Smooth muscle cell (in vitro differentiated cells): ENCODE measurements at regions not wholly inside any gene's neighbourhood (a gene's known extent, or its start where the extent isn't known, plus 50 kb on each side); places are given as distances from the start of the nearest gene placed in this dataset.

Experiments
- DNase-seq: peaks from one replicate; lab custom pipeline; 2025; ENCODE audit not compliant: unreplicated experiment; lab: John Stamatoyannopoulos, UW
- H2AFZ ChIP-seq: fragments of 200-600 bp; sonication (generic); 2 replicates; pipeline ENCODE4 v1.6.0; 2016; ENCODE audit warnings: antibody characterized with exemption, low read depth, mild to moderate bottlenecking
- H3F3A ChIP-seq: fragments of 200-600 bp; sonication (generic); 2 replicates; pipeline ENCODE4 v1.6.0; 2017; ENCODE audit warnings: antibody characterized with exemption, low read depth
- H3K27ac ChIP-seq: fragments of 200-600 bp; sonication (generic); 2 replicates; pipeline ENCODE4 v1.5.1; 2016; ENCODE audit warnings: low read depth, mild to moderate bottlenecking
- H3K27me3 ChIP-seq: fragments of 200-600 bp; sonication (generic); 2 replicates; pipeline ENCODE4 v1.6.1; 2016; ENCODE audit warnings: low read depth, mild to moderate bottlenecking
- H3K36me3 ChIP-seq: fragments of 200-600 bp; sonication (generic); 2 replicates; pipeline ENCODE4 v1.5.1; 2016; ENCODE audit warnings: low read depth
- H3K4me1 ChIP-seq: fragments of 200-600 bp; sonication (generic); 2 replicates; pipeline ENCODE4 v1.5.1; 2016; ENCODE audit warnings: low read depth
- H3K4me2 ChIP-seq: fragments of 200-600 bp; sonication (generic); 2 replicates; pipeline ENCODE4 v1.6.0; 2016; ENCODE audit warnings: mild to moderate bottlenecking
- H3K4me3 ChIP-seq: fragments of 200-600 bp; sonication (generic); 2 replicates; pipeline ENCODE4 v1.5.1; 2016; ENCODE audit warnings: mild to moderate bottlenecking
- H3K79me2 ChIP-seq: fragments of 200-600 bp; sonication (generic); 2 replicates; pipeline ENCODE4 v1.6.0; 2016; ENCODE audit warnings: low read depth, mild to moderate bottlenecking
- H3K9ac ChIP-seq: fragments of 200-600 bp; sonication (generic); 2 replicates; pipeline ENCODE4 v1.6.0; 2016; ENCODE audit warnings: low read depth
- H3K9me3 ChIP-seq: fragments of 200-600 bp; sonication (generic); replicated peaks from 2 replicates; pipeline ENCODE4 v1.5.1; 2016; ENCODE audit warnings: low read depth
- H4K20me1 ChIP-seq: fragments of 200-600 bp; sonication (generic); 2 replicates; pipeline ENCODE4 v1.6.0; 2016; ENCODE audit warnings: low read depth
- WGBS: methylation state at CpG from one replicate; pipeline ENCODE4 v1.1.7; 2016; ENCODE audit warnings: low lambda C conversion rate; 5-methylcytosine and 5-hydroxymethylcytosine counted together
- TF ChIP-seq, protein P1 (sequence below): fragments of 200-600 bp; sonication (generic); IDR thresholded peaks from 2 replicates; pipeline ENCODE4 v1.5.1; 2017; ENCODE audit warnings: borderline replicate concordance, mild to moderate bottlenecking, antibody characterized with exemption; ENCODE audit not compliant: insufficient read depth, poor library complexity, severe bottlenecking

DNA sequence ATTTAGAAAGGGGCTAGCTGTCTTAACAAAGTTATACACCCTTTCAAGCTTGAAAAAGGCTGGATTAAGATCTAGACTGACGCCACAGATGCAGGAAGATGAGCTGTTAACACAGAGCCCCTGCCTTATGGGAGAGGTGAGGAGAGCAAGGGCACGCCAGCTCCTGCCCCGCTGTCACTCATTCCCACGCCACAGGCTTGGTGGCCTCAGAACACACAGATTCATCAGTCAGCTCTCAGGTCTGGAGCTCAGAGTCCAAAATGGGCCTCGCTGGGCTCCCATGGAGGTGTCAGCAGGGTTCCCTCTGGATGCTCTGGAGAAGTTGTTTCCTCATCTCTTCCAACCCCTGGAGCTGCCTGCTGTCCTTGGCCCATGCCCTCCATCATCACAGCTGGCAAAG is 554.2 kb downstream of the TCERG1L start:
- no peak overlapping the region for H3K4me2 ChIP-seq
- TF ChIP-seq, protein P1, sequence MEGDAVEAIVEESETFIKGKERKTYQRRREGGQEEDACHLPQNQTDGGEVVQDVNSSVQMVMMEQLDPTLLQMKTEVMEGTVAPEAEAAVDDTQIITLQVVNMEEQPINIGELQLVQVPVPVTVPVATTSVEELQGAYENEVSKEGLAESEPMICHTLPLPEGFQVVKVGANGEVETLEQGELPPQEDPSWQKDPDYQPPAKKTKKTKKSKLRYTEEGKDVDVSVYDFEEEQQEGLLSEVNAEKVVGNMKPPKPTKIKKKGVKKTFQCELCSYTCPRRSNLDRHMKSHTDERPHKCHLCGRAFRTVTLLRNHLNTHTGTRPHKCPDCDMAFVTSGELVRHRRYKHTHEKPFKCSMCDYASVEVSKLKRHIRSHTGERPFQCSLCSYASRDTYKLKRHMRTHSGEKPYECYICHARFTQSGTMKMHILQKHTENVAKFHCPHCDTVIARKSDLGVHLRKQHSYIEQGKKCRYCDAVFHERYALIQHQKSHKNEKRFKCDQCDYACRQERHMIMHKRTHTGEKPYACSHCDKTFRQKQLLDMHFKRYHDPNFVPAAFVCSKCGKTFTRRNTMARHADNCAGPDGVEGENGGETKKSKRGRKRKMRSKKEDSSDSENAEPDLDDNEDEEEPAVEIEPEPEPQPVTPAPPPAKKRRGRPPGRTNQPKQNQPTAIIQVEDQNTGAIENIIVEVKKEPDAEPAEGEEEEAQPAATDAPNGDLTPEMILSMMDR, result no peak
- no peaks in the 10 kb centered on the region for H3K27me3 ChIP-seq
- no peak overlapping the region for H2AFZ ChIP-seq
- no peaks in the 10 kb centered on the region for H3K9me3 ChIP-seq
- no peak overlapping the region for H3K27ac ChIP-seq
- no peaks in the 10 kb centered on the region for H3K4me1 ChIP-seq
- H3K79me2 ChIP-seq, result no peaks in the 10 kb centered on the region
- H3F3A ChIP-seq, result no peaks in the 10 kb centered on the region
- 90% methylated on average over 5 of the region's 5 CpGs for WGBS
- no peaks in the 10 kb centered on the region for H3K36me3 ChIP-seq
- no peaks in the 10 kb centered on the region for H4K20me1 ChIP-seq
- H3K9ac ChIP-seq, result no peak overlapping the region
- DNase-seq, result no peak
- no peak overlapping the region for H3K4me3 ChIP-seq

DNA sequence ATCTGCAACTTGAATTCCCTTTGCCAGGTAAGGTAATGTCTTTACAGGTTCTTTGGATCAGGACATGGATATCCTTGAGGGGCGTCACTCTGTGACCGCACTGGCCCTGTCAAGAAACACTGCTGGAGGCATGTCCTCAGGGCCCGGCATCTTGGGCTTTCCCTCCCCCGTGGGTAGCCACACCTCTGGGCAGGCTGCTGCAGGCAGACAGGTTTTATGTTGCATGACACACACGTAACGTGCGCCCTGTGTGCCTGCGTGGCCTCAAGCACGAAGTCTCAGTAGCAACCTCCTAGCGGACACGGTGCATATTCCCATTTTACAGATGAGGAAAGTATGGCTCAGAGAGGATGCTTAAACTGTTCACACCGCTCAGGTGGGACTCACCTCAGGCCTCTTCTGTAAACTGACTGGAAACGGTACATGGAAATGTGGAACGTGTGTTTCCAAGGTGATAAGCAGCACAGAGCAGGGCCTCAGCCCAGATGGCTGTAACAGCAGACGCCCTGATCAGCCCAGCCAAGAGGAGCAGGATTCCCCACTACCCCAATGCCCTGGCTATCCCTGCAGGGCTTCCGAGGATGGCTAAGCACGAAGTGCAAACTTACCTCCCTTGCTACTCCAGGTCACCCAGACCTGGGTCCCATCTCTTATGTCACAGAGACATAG is 553.6 kb downstream of the TCERG1L start:
- Histone ChIP-seq H4K20me1 (no peaks in the 10 kb centered on the region), H3K79me2 (no peaks in the 10 kb centered on the region), H3K27ac (no peak overlapping the region), H3K4me1 (no peaks in the 10 kb centered on the region), H3K4me2 (no peak overlapping the region), H3K9ac (no peak overlapping the region), H3K9me3 (no peaks in the 10 kb centered on the region), H3F3A (no peaks in the 10 kb centered on the region), H3K27me3 (no peaks in the 10 kb centered on the region), H3K4me3 (no peak overlapping the region), H2AFZ (no peak overlapping the region), H3K36me3 (no peaks in the 10 kb centered on the region)
- no peak for DNase-seq
- TF ChIP-seq, protein P1, result no peak
- 85% methylated on average over 17 of the region's 17 CpGs for WGBS

DNA sequence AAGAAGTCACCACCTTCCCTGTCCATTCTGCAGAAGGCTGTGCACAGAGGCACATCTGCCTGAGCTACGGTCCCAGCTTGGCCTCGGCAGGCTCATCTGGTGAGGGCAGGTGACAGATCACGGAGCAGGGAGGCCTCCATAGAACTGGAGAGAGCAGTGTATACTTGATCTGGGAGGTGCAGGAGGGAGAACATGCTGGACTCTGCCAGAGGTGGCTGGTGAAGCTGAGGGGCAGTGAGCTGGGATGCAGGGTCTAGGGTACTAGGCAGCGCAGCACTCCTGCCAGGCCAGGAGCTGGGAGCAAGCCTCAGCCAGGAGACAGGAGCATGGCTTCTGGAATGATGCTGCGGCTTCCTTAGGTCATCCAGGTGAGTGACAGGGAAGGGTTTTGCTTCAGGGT is 553.0 kb downstream of the TCERG1L start:
- Histone ChIP-seq H3K79me2 (no peaks in the 10 kb centered on the region), H3K4me2 (no peak overlapping the region), H3K27me3 (no peaks in the 10 kb centered on the region), H3K9ac (no peak overlapping the region), H3K4me3 (no peak overlapping the region), H3F3A (no peaks in the 10 kb centered on the region), H3K9me3 (no peaks in the 10 kb centered on the region), H4K20me1 (no peaks in the 10 kb centered on the region), H3K27ac (no peak overlapping the region), H3K36me3 (no peaks in the 10 kb centered on the region), H3K4me1 (no peaks in the 10 kb centered on the region), H2AFZ (no peak overlapping the region)
- DNase-seq, result no peak
- WGBS, result 90% methylated on average over 5 of the region's 5 CpGs
- TF ChIP-seq, protein P1, result no peak

DNA sequence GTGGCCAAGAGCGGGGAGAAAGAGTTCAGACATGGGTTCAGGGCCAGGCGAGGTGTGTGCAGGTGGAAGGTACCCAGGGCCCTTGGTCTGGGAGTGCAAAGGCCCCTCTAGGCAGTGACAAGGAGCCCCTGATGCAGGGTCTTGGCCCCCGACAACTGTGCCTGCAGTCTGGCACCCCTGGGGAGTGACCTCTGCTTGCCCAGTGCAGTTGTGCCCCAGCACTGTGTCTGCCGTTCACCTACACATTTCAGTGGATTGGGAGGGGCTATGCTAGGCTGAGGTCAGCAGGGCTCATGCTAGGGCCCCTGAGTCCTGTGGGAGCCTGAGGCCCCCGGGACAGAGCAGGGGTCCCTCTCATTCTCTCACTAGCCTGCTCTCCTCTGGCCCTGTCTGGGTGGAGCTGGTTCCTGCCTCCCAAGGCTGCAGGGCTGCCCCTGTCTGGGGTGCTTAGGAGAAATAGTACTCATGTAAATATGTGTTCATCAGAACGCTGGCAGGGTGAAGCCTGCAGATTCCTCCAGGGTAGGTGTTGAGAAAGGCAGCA is 550.4 kb downstream of the TCERG1L start:
- no peak for DNase-seq
- H3K9me3 ChIP-seq, result no peaks in the 10 kb centered on the region

More for the DNA sequence above, 550.4 kb downstream of the TCERG1L start:
- H4K20me1 ChIP-seq, result no peaks in the 10 kb centered on the region
- WGBS, result 84% methylated on average over 6 of the region's 6 CpGs
- TF ChIP-seq, protein P1, result no peak
- H3K79me2 ChIP-seq, result no peaks in the 10 kb centered on the region
- no peaks in the 10 kb centered on the region for H3K36me3 ChIP-seq
- H3K9ac ChIP-seq, result no peak overlapping the region
- no peak overlapping the region for H3K4me2 ChIP-seq
- no peak overlapping the region for H3K4me3 ChIP-seq
- no peaks in the 10 kb centered on the region for H3F3A ChIP-seq
- no peak overlapping the region for H2AFZ ChIP-seq
- no peaks in the 10 kb centered on the region for H3K27me3 ChIP-seq
- H3K4me1 ChIP-seq, result no peaks in the 10 kb centered on the region
- H3K27ac ChIP-seq, result no peak overlapping the region
